Left lung (tissue), 4 donors: ENCODE measurements at regions not wholly inside any gene's neighbourhood (a gene's known extent, or its start where the extent isn't known, plus 50 kb on each side); places are given as distances from the start of the nearest gene placed in this dataset.

Experiments used
- ATAC-seq: fragments of 200-7000 bp; cut with Tn5 transposase; one replicate; pipeline ENCODE4 v1.9.1; 2020; ENCODE audit warnings: moderate library complexity
- DNase-seq, 4 donors: peaks; one replicate each; pipeline ENCODE4 v3.0.0-alpha.2; 2013 to 2020
- H3K27ac ChIP-seq, 2 donors: fragments of 200-600 bp; sonication (generic) in 1 of 2; one replicate each; pipeline versions ENCODE4 v1.5.0 to v1.8.0; 2020 to 2021
- H3K27me3 ChIP-seq, 2 donors: fragments of 200-600 bp; sonication (generic) in 1 of 2; one replicate each; pipeline versions ENCODE4 v1.5.0 to v1.8.0; 2020 to 2021
- H3K36me3 ChIP-seq, 2 donors: fragments of 200-600 bp; sonication (generic) in 1 of 2; one replicate each; pipeline versions ENCODE4 v1.5.0 to v1.8.0; 2020 to 2021
- H3K4me1 ChIP-seq, 2 donors: fragments of 200-600 bp; one replicate each; pipeline ENCODE4 v1.8.0; 2021
- H3K4me3 ChIP-seq, 2 donors: fragments of 200-600 bp; sonication (generic) in 1 of 2; one replicate each; pipeline versions ENCODE4 v1.5.0 to v1.8.0; 2020 to 2021; ENCODE audit warnings: mild to moderate bottlenecking in 1 of 2
- H3K9me3 ChIP-seq, 2 donors: fragments of 200-600 bp; sonication (generic) in 1 of 2; one replicate each; pipeline versions ENCODE4 v1.5.0 to v1.8.0; 2020 to 2021
- intact Hi-C, 2 donors: fragments of 100-400 bp; cut with DNase I; formaldehyde crosslinking; loops; one replicate each; pipeline versions ENCODE4 v1.11.2 to v1.14.2; 2022
- TF ChIP-seq, protein P1 (sequence below), 2 donors: fragments of 200-600 bp; sonication (generic) in 1 of 2; IDR thresholded peaks; one replicate each; pipeline versions ENCODE4 v1.5.0 to v1.8.0; 2021; ENCODE audit warnings: antibody characterized with exemption in 2 of 2
- donor health status: DM: no; HTN: yes; CAD: no.
- donor health status: DM: no; HTN: no; CAD: no.

DNA sequence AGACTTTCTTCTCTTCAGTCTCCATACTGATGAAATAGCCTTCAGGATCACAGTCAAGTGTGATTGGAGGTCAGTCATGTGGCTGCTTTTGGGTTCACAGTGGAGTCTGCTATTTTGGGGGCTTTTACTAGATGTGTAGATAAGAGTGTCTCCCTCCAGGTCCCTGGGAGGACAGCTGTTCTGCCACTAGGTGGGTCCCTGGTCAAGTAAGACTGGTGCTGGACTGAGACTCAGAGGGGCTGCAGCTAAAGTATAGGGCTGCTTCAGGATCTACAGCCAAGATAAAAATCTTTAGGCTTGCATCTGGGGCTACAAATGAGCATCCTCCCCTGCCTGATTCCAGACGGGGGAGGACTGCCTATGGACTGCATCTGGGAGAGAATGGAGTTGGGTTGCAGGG lies 200.7 kb upstream of the ANKRD50 start:
- no peak overlapping the region for H3K27ac ChIP-seq
- H3K9me3 ChIP-seq, result peaks cover 0 to 26% of the 10 kb centered on the region in 2 donors
- no peaks in the 10 kb centered on the region for H3K36me3 ChIP-seq
- no peak for ATAC-seq
- H3K4me1 ChIP-seq, result no peaks in the 10 kb centered on the region
- intact Hi-C loops, result no loop called here
- no peak for DNase-seq
- no peaks in the 10 kb centered on the region for H3K27me3 ChIP-seq
- H3K4me3 ChIP-seq, result no peak overlapping the region
- TF ChIP-seq, protein P1, sequence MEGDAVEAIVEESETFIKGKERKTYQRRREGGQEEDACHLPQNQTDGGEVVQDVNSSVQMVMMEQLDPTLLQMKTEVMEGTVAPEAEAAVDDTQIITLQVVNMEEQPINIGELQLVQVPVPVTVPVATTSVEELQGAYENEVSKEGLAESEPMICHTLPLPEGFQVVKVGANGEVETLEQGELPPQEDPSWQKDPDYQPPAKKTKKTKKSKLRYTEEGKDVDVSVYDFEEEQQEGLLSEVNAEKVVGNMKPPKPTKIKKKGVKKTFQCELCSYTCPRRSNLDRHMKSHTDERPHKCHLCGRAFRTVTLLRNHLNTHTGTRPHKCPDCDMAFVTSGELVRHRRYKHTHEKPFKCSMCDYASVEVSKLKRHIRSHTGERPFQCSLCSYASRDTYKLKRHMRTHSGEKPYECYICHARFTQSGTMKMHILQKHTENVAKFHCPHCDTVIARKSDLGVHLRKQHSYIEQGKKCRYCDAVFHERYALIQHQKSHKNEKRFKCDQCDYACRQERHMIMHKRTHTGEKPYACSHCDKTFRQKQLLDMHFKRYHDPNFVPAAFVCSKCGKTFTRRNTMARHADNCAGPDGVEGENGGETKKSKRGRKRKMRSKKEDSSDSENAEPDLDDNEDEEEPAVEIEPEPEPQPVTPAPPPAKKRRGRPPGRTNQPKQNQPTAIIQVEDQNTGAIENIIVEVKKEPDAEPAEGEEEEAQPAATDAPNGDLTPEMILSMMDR (IDR thresholded peaks at IDR 0.05), result no peak

DNA sequence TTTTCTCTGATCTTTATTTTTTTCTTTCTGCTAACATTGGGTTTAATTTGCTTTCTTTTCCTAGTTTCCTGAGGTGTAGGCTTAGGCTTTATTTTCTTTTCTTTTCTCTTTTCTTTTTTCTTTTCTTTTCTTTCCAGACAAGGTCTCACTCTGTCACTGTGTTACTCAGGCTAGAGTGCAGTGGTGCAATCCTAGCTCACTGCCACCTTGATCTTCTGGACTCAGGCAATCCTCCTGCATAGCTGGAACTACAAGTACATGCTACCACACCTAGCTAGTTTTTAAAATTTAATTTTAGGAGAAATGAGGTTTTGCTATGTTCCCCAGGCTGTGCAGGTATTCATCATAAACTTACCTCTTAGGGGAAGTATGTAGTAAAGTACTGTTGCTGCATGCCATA lies 197.8 kb upstream of the ANKRD50 start:
- H3K36me3 ChIP-seq, result no peaks in the 10 kb centered on the region
- H3K4me3 ChIP-seq, result no peak overlapping the region
- no peaks in the 10 kb centered on the region for H3K4me1 ChIP-seq
- no peak overlapping the region for H3K27ac ChIP-seq
- TF ChIP-seq, protein P1 (IDR thresholded peaks at IDR 0.05), result no peak
- intact Hi-C loops, result no loop called here
- DNase-seq (no peak), ATAC-seq (no peak)
- peaks cover 0 to 26% of the 10 kb centered on the region in 2 donors for H3K9me3 ChIP-seq
- no peaks in the 10 kb centered on the region for H3K27me3 ChIP-seq

DNA sequence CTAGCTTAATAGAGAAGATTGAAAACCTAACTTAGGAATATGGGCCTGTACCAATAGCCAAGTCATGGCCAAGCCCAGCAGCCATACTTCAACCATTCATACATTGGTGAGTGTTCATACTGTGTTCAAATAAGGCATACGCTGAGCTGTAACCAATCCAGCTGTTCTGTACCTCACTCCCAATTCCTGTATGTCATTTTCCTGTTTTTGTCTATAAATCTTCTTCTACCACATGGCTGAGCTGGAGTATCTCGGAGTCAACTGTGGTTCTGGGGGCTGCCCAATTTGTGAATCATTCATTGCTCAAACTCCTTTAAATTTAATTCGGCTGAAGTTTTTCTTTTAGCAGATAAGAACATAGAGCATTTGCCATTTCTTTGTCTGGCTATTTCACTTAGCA lies 195.3 kb upstream of the ANKRD50 start:
- intact Hi-C loops, result no loop called here
- H3K4me3 ChIP-seq, result no peak overlapping the region
- no peaks in the 10 kb centered on the region for H3K36me3 ChIP-seq
- TF ChIP-seq, protein P1 (IDR thresholded peaks at IDR 0.05), result no peak
- no peaks in the 10 kb centered on the region for H3K27me3 ChIP-seq
- no peak for DNase-seq
- H3K27ac ChIP-seq, result no peak overlapping the region
- peaks cover 0 to 15% of the 10 kb centered on the region in 2 donors for H3K9me3 ChIP-seq
- ATAC-seq, result no peak
- peaks cover 0 to 4% of the 10 kb centered on the region in 2 donors for H3K4me1 ChIP-seq

DNA sequence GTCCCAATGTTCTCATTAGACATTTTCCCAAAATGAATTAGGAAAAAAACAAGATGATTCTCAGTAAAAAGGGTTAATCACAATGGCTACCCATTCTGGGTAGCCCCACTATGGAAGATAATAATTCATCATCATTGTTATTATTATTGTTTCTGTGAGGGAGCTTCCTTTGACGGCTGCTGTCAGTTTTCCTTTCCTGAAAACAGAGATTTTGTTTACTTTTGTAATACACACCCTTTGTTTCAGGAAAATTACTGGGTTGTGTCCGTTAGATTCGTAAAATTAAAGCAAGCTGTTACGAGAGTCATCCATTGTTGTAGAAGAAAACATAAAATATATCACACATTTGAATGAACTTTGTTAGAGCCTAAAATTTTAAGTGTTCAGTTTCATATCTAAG lies 192.9 kb upstream of the ANKRD50 start:
- ATAC-seq, result no peak
- Histone ChIP-seq H3K4me3 (no peak overlapping the region), H3K9me3 (no peaks in the 10 kb centered on the region), H3K36me3 (no peaks in the 10 kb centered on the region), H3K4me1 (peaks cover 0 to 4% of the 10 kb centered on the region in 2 donors), H3K27me3 (no peaks in the 10 kb centered on the region), H3K27ac (no peak overlapping the region)
- DNase-seq, result no peak
- intact Hi-C loops, result no loop called here
- TF ChIP-seq, protein P1 (IDR thresholded peaks at IDR 0.05), result no peak

DNA sequence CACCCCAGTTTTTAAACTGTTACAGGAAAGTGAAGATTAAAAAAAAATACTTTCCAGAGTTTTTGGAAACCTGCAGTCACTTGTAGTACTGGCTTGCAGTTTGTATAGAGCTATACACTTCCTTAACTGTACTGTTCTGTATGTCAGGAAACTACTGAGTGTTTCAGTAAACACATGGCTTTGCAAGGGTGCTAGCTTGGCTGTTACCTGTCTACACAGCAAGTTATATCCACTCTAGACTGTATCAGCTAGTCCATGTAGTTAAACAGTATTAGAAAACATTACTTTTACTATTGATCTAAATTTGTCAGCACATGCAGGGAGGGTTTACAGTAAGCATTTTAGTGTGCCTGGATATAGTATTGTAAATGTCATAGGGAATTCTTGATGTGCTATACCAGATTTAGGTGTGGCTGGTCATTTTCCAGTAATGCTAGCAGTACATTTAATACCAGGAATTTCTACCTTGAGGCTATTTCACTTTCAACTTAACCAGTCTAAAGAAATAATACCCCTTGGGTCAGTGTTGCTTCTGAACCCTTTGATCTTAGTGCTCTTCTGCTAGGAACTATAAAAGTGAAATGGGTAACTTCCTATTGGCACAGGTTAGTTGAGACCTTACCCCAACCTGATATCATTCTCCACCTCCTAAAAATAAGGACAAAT lies 192.3 kb upstream of the ANKRD50 start:
- peak overlapping the region in 1 of 2 donors; percentile 17 for H3K27ac ChIP-seq
- ATAC-seq, result peak; percentile 80

More for the DNA sequence above, 192.3 kb upstream of the ANKRD50 start:
- H3K4me1 ChIP-seq, result peaks cover 0 to 4% of the 10 kb centered on the region in 2 donors
- TF ChIP-seq, protein P1 (IDR thresholded peaks at IDR 0.05), result no peak
- no peaks in the 10 kb centered on the region for H3K36me3 ChIP-seq
- intact Hi-C loops, result no loop called here
- no peaks in the 10 kb centered on the region for H3K27me3 ChIP-seq
- no peaks in the 10 kb centered on the region for H3K9me3 ChIP-seq
- peak in 1 of 4 donors; percentile 12 for DNase-seq
- no peak overlapping the region for H3K4me3 ChIP-seq
